H1 (cell line): ENCODE measurements at regions not wholly inside any gene's neighbourhood (a gene's known extent, or its start where the extent isn't known, plus 50 kb on each side); places are given as distances from the start of the nearest gene placed in this dataset.

ENCODE experiments used
- CTCF ChIA-PET: fragments of 300-600 bp; sonication (Branson Sonifier 250); formaldehyde crosslinking; loops from one replicate; lab custom pipeline; 2021; ENCODE audit not compliant: partially characterized antibody; lab: Charles Lee
- POLR2A ChIA-PET: fragments of 300-600 bp; sonication (Branson Sonifier 250); formaldehyde crosslinking; loops from one replicate; lab custom pipeline; 2021; ENCODE audit warnings: inconsistent platforms; ENCODE audit not compliant: partially characterized antibody; lab: Charles Lee
- DNase-seq, 2 experiments: peaks; one replicate each; pipeline versions ENCODE4 v3.0.0 to v3.0.0-alpha.2; 2010 to 2022; ENCODE audit warnings: low spot score in 2 of 2, low read depth in 1 of 2, mixed read lengths in 1 of 2
- FAIRE-seq: peaks from 2 replicates; lab custom pipeline; 2011; peaks lifted over from hg19 to GRCh38; lab: Jason Lieb, UNC
- H2AFZ ChIP-seq: 2 replicates; pipeline ENCODE4 v1.8.1; 2012; ENCODE audit warnings: low read length, inconsistent platforms
- H2AK5ac ChIP-seq: 2 replicates; pipeline ENCODE4 v1.6.1; 2013; ENCODE audit warnings: low read depth, low read length
- H2BK120ac ChIP-seq: replicated peaks from 2 replicates; pipeline ENCODE3; 2013; ENCODE audit warnings: low read depth, low read length, inconsistent platforms
- H2BK12ac ChIP-seq: 2 replicates; pipeline ENCODE4 v1.6.1; 2013; ENCODE audit warnings: low read depth, low read length
- H2BK15ac ChIP-seq: 2 replicates; pipeline ENCODE4 v1.6.1; 2013; ENCODE audit warnings: low read length
- H2BK20ac ChIP-seq: 2 replicates; pipeline ENCODE4 v1.6.1; 2013; ENCODE audit warnings: low read length
- H2BK5ac ChIP-seq: 2 replicates; pipeline ENCODE4 v1.6.1; 2013; ENCODE audit warnings: low read depth, low read length
- H3K14ac ChIP-seq: 2 replicates; pipeline ENCODE4 v1.6.1; 2013; ENCODE audit warnings: inconsistent platforms; ENCODE audit not compliant: insufficient read length
- H3K18ac ChIP-seq: 2 replicates; pipeline ENCODE4 v1.6.1; 2013; ENCODE audit warnings: low read length; ENCODE audit errors: extremely low read depth
- H3K23ac ChIP-seq: 2 replicates; pipeline ENCODE4 v1.6.1; 2013; ENCODE audit warnings: inconsistent platforms; ENCODE audit not compliant: insufficient read length
- H3K23me2 ChIP-seq: 2 replicates; pipeline ENCODE4 v1.6.1; 2013; ENCODE audit warnings: low read depth, low read length
- H3K27ac ChIP-seq: 2 replicates; pipeline ENCODE4 v1.6.1; 2011; ENCODE audit warnings: low read depth, low read length, inconsistent platforms
- H3K27me3 ChIP-seq, 4 experiments: replicated peaks in 1 of 4; 1 replicate in 1 of 4; 2 replicates in 3 of 4; pipeline versions ENCODE4 v1.6.1 to v1.8.1; 2011 to 2013; ENCODE audit warnings: low read length in 3 of 4, mild to moderate bottlenecking in 3 of 4, inconsistent platforms in 2 of 4, mixed read lengths in 2 of 4, moderate library complexity in 1 of 4; ENCODE audit not compliant: control insufficient read depth in 3 of 4, insufficient read depth in 3 of 4; ENCODE audit errors: extremely low read depth in 1 of 4
- H3K36me3 ChIP-seq, 4 experiments: 2 replicates each; pipeline versions ENCODE4 v1.6.1 to v1.8.1; 2011 to 2013; ENCODE audit warnings: mild to moderate bottlenecking in 4 of 4, low read length in 3 of 4, moderate library complexity in 2 of 4, control low read depth in 1 of 4, inconsistent platforms in 1 of 4; ENCODE audit not compliant: insufficient read depth in 4 of 4, control insufficient read depth in 2 of 4
- H3K4ac ChIP-seq: replicated peaks from 2 replicates; pipeline ENCODE3; 2013; ENCODE audit warnings: low read length, low read depth, mixed read lengths, inconsistent platforms; ENCODE audit not compliant: insufficient read length
- H3K4me1 ChIP-seq, 4 experiments: replicated peaks in 1 of 4; 1 replicate in 1 of 4; 2 replicates in 3 of 4; pipeline versions ENCODE4 v1.6.1 to v1.8.1; 2011 to 2013; ENCODE audit warnings: low read length in 3 of 4, inconsistent platforms in 2 of 4, mixed read lengths in 1 of 4; ENCODE audit not compliant: insufficient read depth in 4 of 4, control insufficient read depth in 3 of 4
- H3K4me2 ChIP-seq, 2 experiments: 2 replicates each; pipeline versions ENCODE4 v1.6.1 to v1.8.1; 2011 to 2013; ENCODE audit warnings: low read depth in 2 of 2, low read length in 2 of 2, control low read depth in 1 of 2, inconsistent platforms in 1 of 2, mild to moderate bottlenecking in 1 of 2; ENCODE audit not compliant: insufficient read depth in 1 of 2
- H3K4me3 ChIP-seq, 4 experiments: fragments of 200-600, 300-600 bp in 1 of 4; sonication (generic), shearing (Covaris generic), sonication (Bioruptor Twin) in 1 of 4; 2 replicates each; pipeline versions ENCODE4 v1.5.1 to v1.8.1; 2011 to 2016; ENCODE audit warnings: low read length in 4 of 4, low read depth in 3 of 4, control low read depth in 2 of 4, inconsistent platforms in 2 of 4, mild to moderate bottlenecking in 2 of 4, mixed read lengths in 1 of 4, moderate library complexity in 1 of 4; ENCODE audit not compliant: insufficient read depth in 2 of 4; ENCODE audit errors: extremely low read depth in 1 of 4
- H3K56ac ChIP-seq: replicated peaks from 2 replicates; pipeline ENCODE3; 2013; ENCODE audit warnings: low read depth, mild to moderate bottlenecking, mixed read lengths, low read length, inconsistent platforms; ENCODE audit not compliant: insufficient read length
- H3K79me1 ChIP-seq: 2 replicates; pipeline ENCODE4 v1.6.1; 2013; ENCODE audit warnings: low read depth, low read length, control low read depth
- H3K79me2 ChIP-seq, 2 experiments: 2 replicates each; pipeline versions ENCODE4 v1.6.1 to v1.8.1; 2012 to 2013; ENCODE audit warnings: low read length in 2 of 2, mild to moderate bottlenecking in 2 of 2, inconsistent platforms in 1 of 2; ENCODE audit not compliant: insufficient read depth in 2 of 2, control insufficient read depth in 1 of 2
- H3K9ac ChIP-seq, 4 experiments: replicated peaks in 1 of 4; 1 replicate in 1 of 4; 2 replicates in 3 of 4; pipeline versions ENCODE4 v1.6.1 to v1.8.1; 2011 to 2013; ENCODE audit warnings: low read depth in 3 of 4, low read length in 3 of 4, control low read depth in 2 of 4, mild to moderate bottlenecking in 2 of 4, moderate library complexity in 2 of 4, inconsistent platforms in 1 of 4; ENCODE audit errors: extremely low read depth in 1 of 4
- H3K9me3 ChIP-seq, 2 experiments: 2 replicates each; pipeline versions ENCODE4 v1.6.1 to v1.8.1; 2012 to 2013; ENCODE audit warnings: mild to moderate bottlenecking in 2 of 2, moderate library complexity in 2 of 2, control low read depth in 1 of 2, inconsistent platforms in 1 of 2, low read depth in 1 of 2, low read length in 1 of 2, mixed read lengths in 1 of 2; ENCODE audit not compliant: insufficient read depth in 2 of 2
- H4K20me1 ChIP-seq, 2 experiments: replicated peaks in 1 of 2; 2 replicates each; pipeline versions ENCODE3 to v1.8.1; 2011 to 2013; ENCODE audit warnings: inconsistent platforms in 2 of 2, low read length in 2 of 2, mild to moderate bottlenecking in 1 of 2; ENCODE audit not compliant: insufficient read depth in 2 of 2, control insufficient read depth in 1 of 2
- H4K5ac ChIP-seq: 2 replicates; pipeline ENCODE4 v1.6.1; 2013; ENCODE audit warnings: low read length, low read depth, mixed read lengths, inconsistent platforms; ENCODE audit not compliant: insufficient read length
- H4K8ac ChIP-seq: 2 replicates; pipeline ENCODE4 v1.8.0; 2013; ENCODE audit warnings: mild to moderate bottlenecking, moderate library complexity, low read length, inconsistent platforms; ENCODE audit not compliant: insufficient read depth; ENCODE audit errors: extremely low read depth
- H4K91ac ChIP-seq: replicated peaks from 2 replicates; pipeline ENCODE3; 2013; ENCODE audit warnings: low read length, mixed read lengths, inconsistent platforms; ENCODE audit not compliant: insufficient read length
- ATF2 ChIP-seq: IDR thresholded peaks from 2 replicates; pipeline ENCODE4 v1.6.1; 2012; ENCODE audit warnings: low read length, inconsistent platforms
- CBX5 ChIP-seq: fragments of 300-800, 300-1000 bp; sonication (generic); IDR thresholded peaks from 2 replicates; pipeline ENCODE4 v1.7.1; 2016; ENCODE audit warnings: antibody characterized with exemption, low read length, low read depth
- CTBP2 ChIP-seq: IDR thresholded peaks from 2 replicates; pipeline ENCODE4 v1.7.0; 2011; ENCODE audit warnings: borderline replicate concordance, mild to moderate bottlenecking, moderate library complexity, mixed read lengths, low read length; ENCODE audit not compliant: insufficient read depth, insufficient read length
- JUND ChIP-seq: IDR thresholded peaks from 2 replicates; pipeline ENCODE4 v1.6.1; 2011; ENCODE audit warnings: mild to moderate bottlenecking, improper control_type of control experiment, low read length
- NRF1 ChIP-seq: IDR thresholded peaks from 2 replicates; pipeline ENCODE4 v1.6.1; 2011; ENCODE audit warnings: mild to moderate bottlenecking, low read depth, low read length, improper control_type of control experiment
- RAD21 ChIP-seq, 2 experiments: IDR thresholded peaks in 1 of 2; conservative IDR thresholded peaks in 1 of 2; 2 replicates each; pipeline ENCODE4 v1.6.1; 2011; ENCODE audit warnings: low read depth in 2 of 2, low read length in 2 of 2, improper control_type of control experiment in 1 of 2, inconsistent platforms in 1 of 2, mild to moderate bottlenecking in 1 of 2, moderate library complexity in 1 of 2
- YY1 ChIP-seq: IDR thresholded peaks from 2 replicates; pipeline ENCODE4 v1.6.1; 2011; ENCODE audit warnings: low read depth, mild to moderate bottlenecking, low read length
- WGBS, 2 experiments: shearing (Covaris generic) in 1 of 2; methylation state at CpG; one replicate each; pipeline versions ENCODE4 v1.1.6 to v1.1.7; 2013 to 2015; ENCODE audit warnings: low lambda C conversion rate in 2 of 2, mixed read lengths in 2 of 2, inconsistent platforms in 1 of 2, low coverage in 1 of 2, missing lambda C conversion rate in 1 of 2; ENCODE audit not compliant: insufficient replicate concordance in 2 of 2, insufficient coverage in 1 of 2, insufficient read length in 1 of 2; ENCODE audit errors: extremely low coverage in 1 of 2, missing lambda C conversion rate in 1 of 2; 5-methylcytosine and 5-hydroxymethylcytosine counted together
- TF ChIP-seq, protein P1 (sequence below): IDR thresholded peaks from 2 replicates; pipeline ENCODE4 v1.6.1; 2012; ENCODE audit warnings: inconsistent platforms
- TF ChIP-seq, protein P2 (sequence below): IDR thresholded peaks from 2 replicates; pipeline ENCODE4 v1.6.1; 2011; ENCODE audit warnings: low read depth, mild to moderate bottlenecking, low read length; ENCODE audit not compliant: insufficient read depth

DNA sequence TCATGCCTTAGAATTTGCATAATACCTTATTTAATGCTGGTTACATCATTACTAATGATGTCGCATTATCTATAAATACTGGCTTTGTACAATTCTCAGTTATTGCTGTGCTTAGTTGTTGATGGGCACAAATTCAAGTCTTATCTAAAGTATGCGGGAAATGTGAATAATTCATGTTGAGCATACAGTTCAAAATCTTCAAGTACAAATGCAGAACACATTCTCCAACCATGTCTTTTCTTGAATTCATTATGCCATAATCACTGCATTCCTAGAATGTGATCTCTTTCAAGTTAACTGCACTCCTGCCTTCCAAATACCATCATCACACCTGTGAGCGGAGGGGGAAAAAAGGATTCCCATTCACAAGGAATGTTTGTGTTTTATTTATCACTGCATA is 337.0 kb downstream of the MBD2 start:
- no peaks in the 10 kb centered on the region for H3K79me2 ChIP-seq
- H4K5ac ChIP-seq = no peak overlapping the region
- DNase-seq (no peak), FAIRE-seq (no peak)
- H3K4ac ChIP-seq = no peak overlapping the region
- WGBS, 2 experiments = 83% methylated on average over 3 of the region's 3 CpGs; no CpG with 5 or more reads in 1 of the 2 experiments
- no peak overlapping the region for H3K9ac ChIP-seq
- no peak overlapping the region for H2AFZ ChIP-seq
- no peak overlapping the region for H3K14ac ChIP-seq
- H2BK120ac ChIP-seq = no peak overlapping the region
- H2BK20ac ChIP-seq = no peak overlapping the region
- no peak overlapping the region for H3K56ac ChIP-seq
- no peak overlapping the region for H3K27ac ChIP-seq
- H3K4me3 ChIP-seq = no peak overlapping the region
- peaks cover 1% of the 10 kb centered on the region; the same call in 1 of the 2 replicates for H3K23me2 ChIP-seq
- CTCF ChIA-PET = no interaction called here
- no peaks in the 10 kb centered on the region for H3K36me3 ChIP-seq
- POLR2A ChIA-PET = no interaction called here
- no peak overlapping the region for H4K91ac ChIP-seq
- H2AK5ac ChIP-seq = no peak overlapping the region
- no peak overlapping the region for H3K23ac ChIP-seq
- H3K18ac ChIP-seq = no peak overlapping the region
- H2BK15ac ChIP-seq = no peak overlapping the region
- H3K9me3 ChIP-seq = no peaks in the 10 kb centered on the region
- H2BK12ac ChIP-seq = no peak overlapping the region
- H3K27me3 ChIP-seq = no peaks in the 10 kb centered on the region
- H3K79me1 ChIP-seq = no peaks in the 10 kb centered on the region
- H3K4me1 ChIP-seq = peaks cover 0 to 2% (median 0%) of the 10 kb centered on the region in 4 experiments; a peak in 1 of 7 replicates
- H3K4me2 ChIP-seq = no peak overlapping the region
- H2BK5ac ChIP-seq = no peak overlapping the region
- no peak overlapping the region for H4K8ac ChIP-seq
- no peaks in the 10 kb centered on the region for H4K20me1 ChIP-seq
- TF ChIP-seq NRF1 (no peak), JUND (no peak), RAD21 (IDR thresholded peaks at IDR 0.05 in 1 of 2, conservative IDR thresholded peaks at IDR 0.05 in 1 of 2; ENCODE audit: low read depth in 2 of 2, low read length in 2 of 2) (no peak), CBX5 (no peak), YY1 (no peak), CTBP2 (no peak), ATF2 (no peak)
- TF ChIP-seq, protein P1, sequence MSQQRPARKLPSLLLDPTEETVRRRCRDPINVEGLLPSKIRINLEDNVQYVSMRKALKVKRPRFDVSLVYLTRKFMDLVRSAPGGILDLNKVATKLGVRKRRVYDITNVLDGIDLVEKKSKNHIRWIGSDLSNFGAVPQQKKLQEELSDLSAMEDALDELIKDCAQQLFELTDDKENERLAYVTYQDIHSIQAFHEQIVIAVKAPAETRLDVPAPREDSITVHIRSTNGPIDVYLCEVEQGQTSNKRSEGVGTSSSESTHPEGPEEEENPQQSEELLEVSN = no peak
- TF ChIP-seq, protein P2, sequence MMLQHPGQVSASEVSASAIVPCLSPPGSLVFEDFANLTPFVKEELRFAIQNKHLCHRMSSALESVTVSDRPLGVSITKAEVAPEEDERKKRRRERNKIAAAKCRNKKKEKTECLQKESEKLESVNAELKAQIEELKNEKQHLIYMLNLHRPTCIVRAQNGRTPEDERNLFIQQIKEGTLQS = no peak
